Neural cell (in vitro differentiated cells): ENCODE measurements at regions not wholly inside any gene's neighbourhood (a gene's known extent, or its start where the extent isn't known, plus 50 kb on each side); places are given as distances from the start of the nearest gene placed in this dataset.
"Not testable (repeated sequence)": the region's sequence is repeated elsewhere in the genome, so short reads cannot be mapped to it uniquely, and the experiment has no call there.

Experiments used
- EZH2 ChIP-seq: fragments of 200-600, 300-800 bp; shearing (Covaris generic), sonication (generic); IDR thresholded peaks from 2 replicates; pipeline ENCODE4 v1.6.1; 2014; ENCODE audit warnings: antibody characterized with exemption, low read length, borderline replicate concordance, mild to moderate bottlenecking; ENCODE audit not compliant: insufficient read depth, poor library complexity, severe bottlenecking
- MXI1 ChIP-seq: fragments of 450-650 bp; conservative IDR thresholded peaks from 2 replicates; pipeline ENCODE4 v1.6.1; 2014; ENCODE audit warnings: antibody characterized with exemption, mild to moderate bottlenecking; ENCODE audit not compliant: poor library complexity, severe bottlenecking
- POLR2AphosphoS5 ChIP-seq: IDR thresholded peaks from 2 replicates; pipeline ENCODE4 v1.6.1; 2012
- RAD21 ChIP-seq: fragments of 450-650 bp; conservative IDR thresholded peaks from 2 replicates; pipeline ENCODE4 v1.6.1; 2014; ENCODE audit warnings: antibody characterized with exemption, mild to moderate bottlenecking, moderate library complexity
- TAF1 ChIP-seq: IDR thresholded peaks from 2 replicates; pipeline ENCODE4 v1.6.1; 2012; ENCODE audit warnings: low read depth
- TF ChIP-seq, protein P1 (sequence below): IDR thresholded peaks from 2 replicates; pipeline ENCODE4 v1.6.1; 2012; ENCODE audit warnings: borderline replicate concordance
- TF ChIP-seq, protein P2 (sequence below): fragments of 450-650 bp; IDR thresholded peaks from 2 replicates; pipeline ENCODE4 v1.5.1; 2014; ENCODE audit warnings: antibody characterized with exemption, mild to moderate bottlenecking, moderate library complexity; ENCODE audit not compliant: poor library complexity, severe bottlenecking

DNA sequence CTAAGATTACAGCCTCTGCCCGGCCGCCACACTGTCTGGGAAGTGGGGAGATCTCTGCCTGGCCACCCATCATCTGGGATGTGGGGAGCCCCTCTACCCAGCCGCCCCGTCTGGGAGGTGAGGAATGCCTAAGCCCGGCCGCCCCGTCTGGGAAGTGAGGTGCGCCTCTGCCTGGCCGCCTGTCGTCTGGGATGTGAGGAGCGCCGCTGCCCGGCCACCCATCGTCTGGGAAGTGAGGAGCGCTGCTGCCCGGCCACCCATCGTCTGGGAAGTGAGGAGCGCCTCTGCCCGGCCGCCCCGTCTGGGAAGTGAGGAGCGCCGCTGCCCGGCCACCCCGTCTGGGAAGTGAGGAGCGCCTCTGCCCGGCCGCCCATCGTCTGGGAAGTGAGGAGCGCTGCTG lies 135.9 kb upstream of the PROKR2 start:
- TF ChIP-seq, protein P1, sequence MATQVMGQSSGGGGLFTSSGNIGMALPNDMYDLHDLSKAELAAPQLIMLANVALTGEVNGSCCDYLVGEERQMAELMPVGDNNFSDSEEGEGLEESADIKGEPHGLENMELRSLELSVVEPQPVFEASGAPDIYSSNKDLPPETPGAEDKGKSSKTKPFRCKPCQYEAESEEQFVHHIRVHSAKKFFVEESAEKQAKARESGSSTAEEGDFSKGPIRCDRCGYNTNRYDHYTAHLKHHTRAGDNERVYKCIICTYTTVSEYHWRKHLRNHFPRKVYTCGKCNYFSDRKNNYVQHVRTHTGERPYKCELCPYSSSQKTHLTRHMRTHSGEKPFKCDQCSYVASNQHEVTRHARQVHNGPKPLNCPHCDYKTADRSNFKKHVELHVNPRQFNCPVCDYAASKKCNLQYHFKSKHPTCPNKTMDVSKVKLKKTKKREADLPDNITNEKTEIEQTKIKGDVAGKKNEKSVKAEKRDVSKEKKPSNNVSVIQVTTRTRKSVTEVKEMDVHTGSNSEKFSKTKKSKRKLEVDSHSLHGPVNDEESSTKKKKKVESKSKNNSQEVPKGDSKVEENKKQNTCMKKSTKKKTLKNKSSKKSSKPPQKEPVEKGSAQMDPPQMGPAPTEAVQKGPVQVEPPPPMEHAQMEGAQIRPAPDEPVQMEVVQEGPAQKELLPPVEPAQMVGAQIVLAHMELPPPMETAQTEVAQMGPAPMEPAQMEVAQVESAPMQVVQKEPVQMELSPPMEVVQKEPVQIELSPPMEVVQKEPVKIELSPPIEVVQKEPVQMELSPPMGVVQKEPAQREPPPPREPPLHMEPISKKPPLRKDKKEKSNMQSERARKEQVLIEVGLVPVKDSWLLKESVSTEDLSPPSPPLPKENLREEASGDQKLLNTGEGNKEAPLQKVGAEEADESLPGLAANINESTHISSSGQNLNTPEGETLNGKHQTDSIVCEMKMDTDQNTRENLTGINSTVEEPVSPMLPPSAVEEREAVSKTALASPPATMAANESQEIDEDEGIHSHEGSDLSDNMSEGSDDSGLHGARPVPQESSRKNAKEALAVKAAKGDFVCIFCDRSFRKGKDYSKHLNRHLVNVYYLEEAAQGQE: not testable (repeated sequence)
- not testable (repeated sequence) for TF ChIP-seq EZH2, POLR2AphosphoS5, RAD21, TAF1, MXI1
- TF ChIP-seq, protein P2, sequence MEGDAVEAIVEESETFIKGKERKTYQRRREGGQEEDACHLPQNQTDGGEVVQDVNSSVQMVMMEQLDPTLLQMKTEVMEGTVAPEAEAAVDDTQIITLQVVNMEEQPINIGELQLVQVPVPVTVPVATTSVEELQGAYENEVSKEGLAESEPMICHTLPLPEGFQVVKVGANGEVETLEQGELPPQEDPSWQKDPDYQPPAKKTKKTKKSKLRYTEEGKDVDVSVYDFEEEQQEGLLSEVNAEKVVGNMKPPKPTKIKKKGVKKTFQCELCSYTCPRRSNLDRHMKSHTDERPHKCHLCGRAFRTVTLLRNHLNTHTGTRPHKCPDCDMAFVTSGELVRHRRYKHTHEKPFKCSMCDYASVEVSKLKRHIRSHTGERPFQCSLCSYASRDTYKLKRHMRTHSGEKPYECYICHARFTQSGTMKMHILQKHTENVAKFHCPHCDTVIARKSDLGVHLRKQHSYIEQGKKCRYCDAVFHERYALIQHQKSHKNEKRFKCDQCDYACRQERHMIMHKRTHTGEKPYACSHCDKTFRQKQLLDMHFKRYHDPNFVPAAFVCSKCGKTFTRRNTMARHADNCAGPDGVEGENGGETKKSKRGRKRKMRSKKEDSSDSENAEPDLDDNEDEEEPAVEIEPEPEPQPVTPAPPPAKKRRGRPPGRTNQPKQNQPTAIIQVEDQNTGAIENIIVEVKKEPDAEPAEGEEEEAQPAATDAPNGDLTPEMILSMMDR: not testable (repeated sequence)
